RWPE1 (cell line): ENCODE measurements at regions not wholly inside any gene's neighbourhood (a gene's known extent, or its start where the extent isn't known, plus 50 kb on each side); places are given as distances from the start of the nearest gene placed in this dataset.
A peak's percentile ranks its signal among the peaks of the same experiment; 100 is the strongest.

Source experiments
- CTCF ChIA-PET: fragments of 350-600 bp; sonication (Branson Sonifier 250); formaldehyde crosslinking; extraction: SDS; loops from one replicate; lab custom pipeline; 2021; lab: Yijun Ruan, JAX
- POLR2A ChIA-PET: fragments of 400-600 bp; formaldehyde crosslinking; extraction: SDS; loops from one replicate; lab custom pipeline; 2020; ENCODE audit warnings: antibody characterized with exemption; ENCODE audit not compliant: low non-redundant PET; lab: Yijun Ruan, JAX
- DNase-seq: peaks from one replicate; pipeline ENCODE4 v3.0.0; 2012; ENCODE audit warnings: low spot score
- H3K27ac ChIP-seq: fragments of 450-650 bp; 2 replicates; pipeline ENCODE4 v1.5.1; 2017
- TF ChIP-seq, protein P1 (sequence below): fragments of 450-650 bp; conservative IDR thresholded peaks from 2 replicates; pipeline ENCODE4 v1.5.1; 2017; ENCODE audit warnings: low read depth, mild to moderate bottlenecking

DNA sequence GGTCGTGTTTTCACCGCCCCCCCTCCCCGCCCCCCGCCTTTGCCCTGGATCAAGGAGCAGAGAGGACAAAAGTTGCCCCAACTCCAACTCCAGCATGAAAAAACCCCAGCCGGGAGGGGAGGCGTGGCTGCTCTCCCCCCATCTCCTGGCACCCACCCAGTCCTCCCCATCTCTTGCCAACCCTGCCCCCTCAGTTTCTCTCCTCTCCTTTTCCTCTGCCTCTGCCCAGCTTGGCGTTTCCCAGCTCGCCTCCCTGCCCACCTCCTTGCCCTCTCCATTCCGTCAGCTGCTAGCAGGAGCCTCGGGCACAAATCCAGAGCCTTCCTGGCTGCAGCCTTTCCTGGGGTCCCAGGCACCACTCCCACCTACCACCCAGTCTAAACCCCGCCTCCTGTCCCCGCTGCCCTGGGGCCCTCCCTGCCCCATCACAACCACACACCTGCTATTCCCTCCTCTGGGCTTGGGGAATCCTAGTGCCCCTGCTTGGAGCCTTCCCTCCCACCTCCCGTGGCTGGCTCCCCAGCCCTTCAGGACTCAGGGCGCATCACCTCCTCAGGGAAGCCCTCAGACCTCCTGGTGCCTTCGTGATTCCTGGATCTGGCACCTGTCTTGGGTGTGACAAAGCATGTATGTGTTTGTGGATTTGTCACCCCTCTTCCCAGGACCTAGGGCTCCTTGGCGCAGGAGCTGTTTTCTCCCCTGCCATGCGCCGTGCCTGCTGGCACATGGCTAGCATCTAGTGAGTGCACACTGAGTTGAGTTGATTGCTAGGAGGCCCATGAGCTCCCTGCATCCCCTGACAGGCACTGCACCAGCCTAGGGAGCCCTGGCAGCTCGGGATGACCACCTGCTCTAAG is 209.1 kb downstream of the TFCP2L1 start:
- H3K27ac ChIP-seq: peak overlapping the region; percentile 46
- POLR2A ChIA-PET: interaction anchor here (0.6 to 0.8 kb wide), 3 partner anchors 17 to 483 kb away, joined by 3 to 12 read pairs (median 3); no protein-coding TSS in a partner anchor
- TF ChIP-seq, protein P1, sequence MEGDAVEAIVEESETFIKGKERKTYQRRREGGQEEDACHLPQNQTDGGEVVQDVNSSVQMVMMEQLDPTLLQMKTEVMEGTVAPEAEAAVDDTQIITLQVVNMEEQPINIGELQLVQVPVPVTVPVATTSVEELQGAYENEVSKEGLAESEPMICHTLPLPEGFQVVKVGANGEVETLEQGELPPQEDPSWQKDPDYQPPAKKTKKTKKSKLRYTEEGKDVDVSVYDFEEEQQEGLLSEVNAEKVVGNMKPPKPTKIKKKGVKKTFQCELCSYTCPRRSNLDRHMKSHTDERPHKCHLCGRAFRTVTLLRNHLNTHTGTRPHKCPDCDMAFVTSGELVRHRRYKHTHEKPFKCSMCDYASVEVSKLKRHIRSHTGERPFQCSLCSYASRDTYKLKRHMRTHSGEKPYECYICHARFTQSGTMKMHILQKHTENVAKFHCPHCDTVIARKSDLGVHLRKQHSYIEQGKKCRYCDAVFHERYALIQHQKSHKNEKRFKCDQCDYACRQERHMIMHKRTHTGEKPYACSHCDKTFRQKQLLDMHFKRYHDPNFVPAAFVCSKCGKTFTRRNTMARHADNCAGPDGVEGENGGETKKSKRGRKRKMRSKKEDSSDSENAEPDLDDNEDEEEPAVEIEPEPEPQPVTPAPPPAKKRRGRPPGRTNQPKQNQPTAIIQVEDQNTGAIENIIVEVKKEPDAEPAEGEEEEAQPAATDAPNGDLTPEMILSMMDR: no peak
- no peak for DNase-seq
- CTCF ChIA-PET: interaction anchor here (0.5 to 3.0 kb wide), 8 partner anchors 20 to 390 kb away, joined by 3 to 13 read pairs (median 4); no protein-coding TSS in a partner anchor

GRCh38 chr2:121076498-121076820 is 208.5 kb downstream of the TFCP2L1 start:
- ChIA-PET CTCF (interaction anchor here (0.5 to 3.0 kb wide), 8 partner anchors 19 to 395 kb away, joined by 3 to 13 read pairs (median 4); no protein-coding TSS in a partner anchor), POLR2A (no interaction called here)
- H3K27ac ChIP-seq: peak overlapping the region; percentile 46; the same call in 1 of the 2 replicates
- TF ChIP-seq, protein P1: no peak
- DNase-seq: no peak

DNA sequence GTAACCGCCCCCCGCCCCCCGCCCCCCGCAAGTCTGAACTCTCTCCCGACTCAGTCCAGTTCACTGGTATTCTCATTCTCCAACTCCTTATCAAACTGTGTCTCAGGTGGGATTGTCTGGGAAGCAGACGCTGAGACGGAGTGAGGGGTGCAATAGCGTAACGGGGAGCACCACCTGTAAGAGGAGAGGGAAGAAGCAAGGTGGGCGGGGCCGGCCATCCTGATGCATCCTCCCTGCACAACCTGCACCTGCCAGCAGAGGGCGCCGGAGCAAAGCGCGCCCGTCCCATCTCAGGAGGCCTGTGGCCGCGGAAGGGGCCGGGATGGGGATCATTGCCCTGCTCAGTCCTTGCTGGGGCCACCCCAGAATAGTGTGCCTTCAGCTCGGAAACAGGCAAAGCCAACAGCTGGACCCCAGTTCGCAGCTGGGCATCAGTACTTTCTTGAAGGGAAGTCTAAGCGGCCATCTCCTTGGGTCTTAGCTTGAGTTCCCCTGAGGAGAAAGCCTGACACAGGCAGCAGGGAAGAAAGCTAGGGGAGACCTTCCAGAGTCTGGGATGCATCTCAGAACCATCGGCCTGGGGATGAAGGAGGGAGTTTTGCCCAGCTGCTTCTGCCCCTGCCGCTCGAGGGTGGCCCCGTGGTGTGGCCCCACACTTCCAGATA is 208.0 kb downstream of the TFCP2L1 start:
- TF ChIP-seq, protein P1: peak; percentile 86
- DNase-seq: peak; percentile 72
- no peak overlapping the region for H3K27ac ChIP-seq
- POLR2A ChIA-PET: no interaction called here
- CTCF ChIA-PET: interaction anchor here (0.5 to 3.0 kb wide), 13 partner anchors 18 to 1355 kb away, joined by 3 to 13 read pairs (median 4); no protein-coding TSS in a partner anchor

DNA sequence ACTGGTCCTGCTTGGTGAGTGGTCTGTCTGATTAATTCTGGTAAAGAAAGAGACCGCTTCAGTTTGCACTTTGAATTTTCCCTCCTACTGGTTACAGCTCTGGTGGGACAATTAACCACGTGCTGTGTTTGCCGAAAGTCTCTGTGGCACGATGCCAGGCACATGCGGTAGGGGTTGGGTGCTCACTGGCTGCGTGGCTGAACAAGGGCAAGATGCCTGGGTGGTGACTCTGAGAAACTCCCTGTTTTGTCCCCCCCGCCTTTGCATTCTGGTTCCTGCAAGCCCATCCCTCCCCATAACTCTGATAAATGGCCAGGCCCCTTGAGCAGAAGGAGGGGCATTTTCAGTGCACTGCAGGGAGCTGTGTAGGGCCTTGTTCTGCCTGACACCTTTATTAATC is 206.1 kb downstream of the TFCP2L1 start:
- POLR2A ChIA-PET: no interaction called here
- DNase-seq: no peak
- H3K27ac ChIP-seq: no peak overlapping the region
- CTCF ChIA-PET: interaction anchor here (0.6 to 2.1 kb wide), 3 partner anchors 383 to 870 kb away, joined by 8 to 17 read pairs (median 8); no protein-coding TSS in a partner anchor
- TF ChIP-seq, protein P1: no peak

DNA sequence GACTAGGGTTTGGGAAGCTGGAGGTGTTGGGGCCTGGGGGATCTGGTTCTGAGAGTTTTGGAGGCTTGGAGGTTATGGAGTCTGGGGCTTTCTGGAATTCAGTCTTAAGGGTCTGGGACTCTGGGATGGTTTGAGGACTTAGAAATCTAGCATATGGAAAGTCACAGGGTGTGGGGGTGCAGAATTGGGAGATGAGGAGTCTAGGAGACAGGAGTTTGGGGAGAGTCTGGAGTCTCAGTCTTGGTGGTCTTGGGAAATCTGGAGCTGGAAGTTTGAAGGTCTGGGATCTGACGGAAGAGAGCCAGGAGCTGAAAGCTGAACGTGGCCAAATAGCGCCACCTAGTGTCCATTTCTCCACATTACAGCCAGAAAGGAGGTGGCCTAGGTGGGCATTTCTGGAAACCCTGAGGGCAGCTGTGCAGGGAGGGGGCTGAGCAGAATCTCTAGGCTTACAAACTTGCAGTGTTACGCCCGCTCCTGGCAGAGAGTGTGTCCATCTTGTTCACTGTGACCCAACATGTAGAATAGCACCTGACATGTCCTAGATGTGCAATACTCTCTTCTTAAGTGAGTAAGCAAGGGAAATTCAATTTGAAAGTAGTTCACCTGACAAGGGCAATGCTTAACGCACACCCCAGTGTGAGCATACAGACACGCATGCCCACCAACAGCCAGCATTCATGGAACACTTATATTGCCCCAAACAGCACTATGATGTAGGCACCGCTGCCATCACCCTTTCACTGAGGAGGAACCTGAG is 204.8 kb downstream of the TFCP2L1 start:
- POLR2A ChIA-PET: no interaction called here
- DNase-seq: peak; percentile 59
- TF ChIP-seq, protein P1: peak; percentile 84
- H3K27ac ChIP-seq: no peak overlapping the region
- CTCF ChIA-PET: interaction anchor here (0.5 to 2.1 kb wide), 23 partner anchors 9 to 1564 kb away, joined by 3 to 17 read pairs (median 4); partner anchors contain the start of gene GLI2
